GM23248 (cell line): ENCODE measurements at regions not wholly inside any gene's neighbourhood (a gene's known extent, or its start where the extent isn't known, plus 50 kb on each side); places are given as distances from the start of the nearest gene placed in this dataset.

Source experiments
- DNase-seq: peaks from one replicate; pipeline ENCODE4 v3.0.0-alpha.2; 2015
- H2AFZ ChIP-seq: fragments of 200-600 bp; sonication (generic); 2 replicates; pipeline ENCODE4 v1.6.1; 2016; ENCODE audit warnings: antibody characterized with exemption
- H3F3A ChIP-seq: fragments of 200-600 bp; sonication (generic); 2 replicates; pipeline ENCODE4 v1.6.1; 2016; ENCODE audit warnings: mild to moderate bottlenecking, antibody characterized with exemption, mixed run types; ENCODE audit not compliant: insufficient read depth
- H3K27ac ChIP-seq: fragments of 200-600 bp; sonication (generic); 2 replicates; pipeline ENCODE4 v1.5.1; 2016; ENCODE audit warnings: mild to moderate bottlenecking
- H3K27me3 ChIP-seq: fragments of 200-600 bp; sonication (generic); replicated peaks from 2 replicates; pipeline ENCODE4 v1.6.1; 2016; ENCODE audit warnings: mild to moderate bottlenecking; ENCODE audit not compliant: insufficient read depth
- H3K36me3 ChIP-seq: fragments of 200-600 bp; sonication (generic); 2 replicates; pipeline ENCODE4 v1.6.1; 2016; ENCODE audit warnings: low read depth, mild to moderate bottlenecking
- H3K4me1 ChIP-seq: fragments of 200-600 bp; sonication (generic); 2 replicates; pipeline ENCODE4 v1.6.1; 2016; ENCODE audit warnings: mild to moderate bottlenecking; ENCODE audit not compliant: insufficient read depth
- H3K4me2 ChIP-seq: fragments of 200-600 bp; sonication (generic); one replicate; pipeline ENCODE4 v1.6.1; 2016; ENCODE audit warnings: mild to moderate bottlenecking; ENCODE audit not compliant: unreplicated experiment
- H3K4me3 ChIP-seq: fragments of 200-600 bp; sonication (generic); 2 replicates; pipeline ENCODE4 v1.5.1; 2016; ENCODE audit warnings: mild to moderate bottlenecking
- H3K79me2 ChIP-seq: fragments of 200-600 bp; sonication (generic); 2 replicates; pipeline ENCODE4 v1.6.1; 2016; ENCODE audit warnings: mild to moderate bottlenecking; ENCODE audit not compliant: insufficient read depth
- H3K9ac ChIP-seq: fragments of 200-600 bp; sonication (generic); 2 replicates; pipeline ENCODE4 v1.6.1; 2016; ENCODE audit warnings: mild to moderate bottlenecking
- H3K9me2 ChIP-seq: fragments of 200-600 bp; sonication (generic); 2 replicates; pipeline ENCODE4 v1.6.1; 2016; ENCODE audit warnings: mixed run types, mild to moderate bottlenecking, moderate library complexity; ENCODE audit not compliant: insufficient read depth
- H3K9me3 ChIP-seq: fragments of 200-600 bp; sonication (generic); one replicate; pipeline ENCODE4 v1.6.1; 2017; ENCODE audit warnings: low read depth
- H4K20me1 ChIP-seq: fragments of 200-600 bp; sonication (generic); 2 replicates; pipeline ENCODE4 v1.6.0; 2016; ENCODE audit not compliant: insufficient read depth
- EZH2 ChIP-seq: fragments of 200-600 bp; sonication (generic); IDR thresholded peaks from 2 replicates; pipeline ENCODE4 v1.6.1; 2018; ENCODE audit warnings: antibody characterized with exemption, mild to moderate bottlenecking; ENCODE audit not compliant: insufficient read depth, poor library complexity, severe bottlenecking
- EZH2phosphoT487 ChIP-seq: fragments of 200-600 bp; sonication (generic); IDR thresholded peaks from 2 replicates; pipeline ENCODE4 v1.6.1; 2018; ENCODE audit warnings: antibody characterized with exemption, moderate library complexity, mild to moderate bottlenecking, low read depth; ENCODE audit not compliant: insufficient read depth
- WGBS, 2 experiments: methylation state at CpG; one replicate each; pipeline ENCODE4 v1.1.6; 2015 to 2017; ENCODE audit warnings: low lambda C conversion rate in 2 of 2, low coverage in 1 of 2; ENCODE audit errors: missing lambda C conversion rate in 2 of 2; 5-methylcytosine and 5-hydroxymethylcytosine counted together
- in situ Hi-C: fragments of 300-500 bp; cut with MboI; formaldehyde crosslinking; loops from 2 replicates; pipeline ENCODE4 v1.15.0; 2020

DNA sequence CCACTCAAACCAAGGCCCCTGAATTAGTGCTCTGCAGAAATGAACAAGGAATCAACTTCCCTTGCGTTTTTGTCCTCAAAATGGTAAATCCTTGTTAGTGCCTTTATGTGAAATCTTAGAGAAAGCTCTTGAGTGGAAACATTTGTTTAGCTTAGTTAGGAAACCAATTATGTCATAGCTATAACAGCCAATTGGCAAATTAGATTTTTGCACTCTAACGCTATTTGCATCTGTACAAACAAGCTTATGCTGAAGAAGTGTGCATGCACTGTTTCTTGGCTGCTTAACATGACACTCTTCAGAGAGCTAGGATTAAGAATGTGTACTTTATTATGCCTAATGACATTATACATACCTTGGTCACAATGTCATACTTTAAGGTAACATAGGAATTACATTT is 622.6 kb upstream of the SLC35B3 start:
- Histone ChIP-seq H4K20me1 (no peaks in the 10 kb centered on the region), H3K36me3 (no peaks in the 10 kb centered on the region), H2AFZ (no peak overlapping the region), H3K4me2 (no peak overlapping the region), H3K9me2 (no peaks in the 10 kb centered on the region), H3K27me3 (no peaks in the 10 kb centered on the region), H3K4me1 (no peaks in the 10 kb centered on the region), H3K9ac (no peak overlapping the region), H3K4me3 (no peak overlapping the region), H3K9me3 (no peaks in the 10 kb centered on the region), H3K79me2 (no peaks in the 10 kb centered on the region), H3F3A (no peaks in the 10 kb centered on the region), H3K27ac (no peak overlapping the region)
- no peak for TF ChIP-seq EZH2phosphoT487
- TF ChIP-seq EZH2: no peak
- no peak for DNase-seq
- WGBS, 2 experiments: 5 to 8% methylated on average over 2 of the region's 2 CpGs
- in situ Hi-C loops: no loop called here

DNA sequence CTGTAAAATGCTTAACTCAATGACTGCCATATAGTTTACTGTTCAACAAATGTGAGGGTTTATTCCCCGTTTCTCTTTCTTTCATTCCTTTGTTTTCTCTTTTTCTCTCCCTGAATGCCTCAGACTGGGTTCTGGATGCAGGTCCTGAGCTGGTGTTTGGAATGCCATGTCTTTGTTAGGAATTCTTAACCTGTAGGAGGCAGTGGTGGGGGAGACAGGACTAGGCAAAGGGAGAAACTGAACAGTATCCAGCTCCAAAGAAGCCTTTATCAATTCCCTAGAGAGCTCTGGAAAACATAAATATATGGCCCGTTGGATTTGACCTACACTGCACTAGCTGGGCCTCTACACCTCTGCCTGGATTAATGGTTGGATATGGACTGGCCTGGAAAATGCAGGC is 621.2 kb upstream of the SLC35B3 start:
- no peak for DNase-seq
- H3K4me1 ChIP-seq: no peaks in the 10 kb centered on the region
- TF ChIP-seq EZH2 (no peak), EZH2phosphoT487 (no peak)
- 15 to 41% methylated on average over 2 of the region's 2 CpGs for WGBS, 2 experiments
- no peak overlapping the region for H3K4me3 ChIP-seq
- H3K79me2 ChIP-seq: no peaks in the 10 kb centered on the region
- no peaks in the 10 kb centered on the region for H3K27me3 ChIP-seq
- no peak overlapping the region for H3K4me2 ChIP-seq
- in situ Hi-C loops: no loop called here
- H3K9me3 ChIP-seq: no peaks in the 10 kb centered on the region
- no peak overlapping the region for H3K27ac ChIP-seq
- H3K36me3 ChIP-seq: no peaks in the 10 kb centered on the region
- no peaks in the 10 kb centered on the region for H4K20me1 ChIP-seq
- H3K9me2 ChIP-seq: no peaks in the 10 kb centered on the region
- no peak overlapping the region for H2AFZ ChIP-seq
- H3K9ac ChIP-seq: no peak overlapping the region
- H3F3A ChIP-seq: no peaks in the 10 kb centered on the region

DNA sequence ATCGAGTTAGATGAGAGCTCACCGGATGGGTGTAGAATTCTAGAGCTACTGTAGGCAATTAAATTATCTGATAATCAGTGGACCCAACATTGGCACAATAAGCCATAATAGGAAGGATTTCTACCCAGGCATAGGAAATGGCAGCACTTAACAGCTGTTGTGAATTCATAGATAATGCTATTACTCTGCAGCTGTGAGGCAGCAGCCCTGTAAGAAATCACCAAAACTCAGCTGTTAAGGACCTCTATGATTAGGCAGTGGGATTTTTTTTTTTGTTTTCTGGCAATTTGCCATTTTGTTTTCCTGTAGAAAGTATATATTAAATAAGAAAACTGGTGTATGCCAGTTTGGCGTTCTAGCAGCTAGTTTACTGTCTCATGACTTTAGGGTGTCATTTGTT is 609.1 kb upstream of the SLC35B3 start:
- no peaks in the 10 kb centered on the region for H3K9me2 ChIP-seq
- H3K27me3 ChIP-seq: no peaks in the 10 kb centered on the region
- DNase-seq: no peak
- no peaks in the 10 kb centered on the region for H3K4me1 ChIP-seq
- no peaks in the 10 kb centered on the region for H3F3A ChIP-seq
- H3K9me3 ChIP-seq: no peaks in the 10 kb centered on the region
- 48 to 67% methylated on average over 3 of the region's 3 CpGs for WGBS, 2 experiments
- H3K27ac ChIP-seq: no peak overlapping the region
- H2AFZ ChIP-seq: no peak overlapping the region
- H3K9ac ChIP-seq: no peak overlapping the region
- H3K4me3 ChIP-seq: no peak overlapping the region
- no peak overlapping the region for H3K4me2 ChIP-seq
- TF ChIP-seq EZH2phosphoT487: no peak
- TF ChIP-seq EZH2: no peak
- no peaks in the 10 kb centered on the region for H3K36me3 ChIP-seq
- H3K79me2 ChIP-seq: no peaks in the 10 kb centered on the region
- no peaks in the 10 kb centered on the region for H4K20me1 ChIP-seq
- in situ Hi-C loops: no loop called here

DNA sequence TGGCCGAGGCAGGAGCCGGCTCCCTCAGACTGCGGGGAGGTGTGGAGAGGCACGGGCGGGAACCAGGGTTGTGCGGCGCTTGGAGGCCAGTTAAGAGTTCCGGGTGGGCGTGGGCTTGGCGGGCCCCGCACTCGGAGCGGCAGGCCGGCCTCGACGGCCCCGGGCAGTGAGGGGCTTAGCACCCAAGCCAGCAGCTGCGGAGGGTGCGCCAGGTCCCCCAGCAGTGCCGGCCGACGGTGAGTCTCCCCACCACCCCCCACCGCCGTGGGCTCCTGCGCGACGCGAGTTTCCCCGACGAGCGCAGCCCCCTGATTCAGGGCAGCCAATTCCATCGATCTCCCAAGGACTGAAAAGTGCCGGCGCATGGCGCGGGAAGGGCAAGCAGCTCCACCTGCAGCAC is 605.4 kb upstream of the SLC35B3 start:
- Histone ChIP-seq H3K9me2 (no peaks in the 10 kb centered on the region), H2AFZ (no peak overlapping the region), H3K4me2 (no peak overlapping the region), H3F3A (no peaks in the 10 kb centered on the region), H3K27ac (no peak overlapping the region), H3K4me3 (no peak overlapping the region), H3K9ac (no peak overlapping the region), H3K27me3 (no peaks in the 10 kb centered on the region), H4K20me1 (no peaks in the 10 kb centered on the region), H3K4me1 (no peaks in the 10 kb centered on the region), H3K36me3 (no peaks in the 10 kb centered on the region), H3K79me2 (no peaks in the 10 kb centered on the region), H3K9me3 (no peaks in the 10 kb centered on the region)
- WGBS, 2 experiments: 93% methylated on average over 30 to 36 of the region's 36 CpGs
- TF ChIP-seq EZH2phosphoT487: no peak
- no peak for TF ChIP-seq EZH2
- in situ Hi-C loops: no loop called here
- no peak for DNase-seq

DNA sequence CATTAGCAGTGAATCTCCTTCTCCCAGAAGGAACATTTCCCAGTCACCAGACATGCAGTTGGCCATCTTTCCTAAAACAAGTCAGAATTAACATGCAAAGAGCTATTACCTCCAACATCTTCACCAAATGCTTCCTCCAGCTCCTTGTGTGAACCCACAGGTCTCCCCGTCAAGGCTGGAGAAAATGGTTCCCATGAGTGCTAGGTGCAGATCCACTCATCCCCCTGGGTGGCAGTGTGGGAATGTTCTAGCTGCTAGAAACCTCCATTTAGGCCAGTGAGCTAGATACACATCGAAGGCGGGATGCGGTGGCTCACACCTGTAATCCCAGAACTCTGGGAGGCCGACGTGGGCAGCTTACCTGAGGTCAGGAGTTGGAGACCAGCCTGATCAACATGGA is 603.9 kb upstream of the SLC35B3 start:
- Histone ChIP-seq H2AFZ (no peak overlapping the region), H3K36me3 (no peaks in the 10 kb centered on the region), H3K4me2 (no peak overlapping the region), H3K27ac (no peak overlapping the region), H4K20me1 (no peaks in the 10 kb centered on the region), H3K4me1 (no peaks in the 10 kb centered on the region), H3K79me2 (no peaks in the 10 kb centered on the region), H3K9ac (no peak overlapping the region), H3K4me3 (no peak overlapping the region), H3F3A (no peaks in the 10 kb centered on the region), H3K9me3 (no peaks in the 10 kb centered on the region), H3K27me3 (no peaks in the 10 kb centered on the region), H3K9me2 (no peaks in the 10 kb centered on the region)
- no peak for TF ChIP-seq EZH2phosphoT487
- no peak for TF ChIP-seq EZH2
- no peak for DNase-seq
- in situ Hi-C loops: no loop called here
- WGBS, 2 experiments: 74 to 79% methylated on average over 6 of the region's 6 CpGs
